DMS53 (cell line): ENCODE measurements at regions not wholly inside any gene's neighbourhood (a gene's known extent, or its start where the extent isn't known, plus 50 kb on each side); places are given as distances from the start of the nearest gene placed in this dataset.
"Not testable (repeated sequence)": the region's sequence is repeated elsewhere in the genome, so short reads cannot be mapped to it uniquely, and the experiment has no call there.

Experiments used
- DNase-seq: peaks from one replicate; lab custom pipeline; 2025; lab: John Stamatoyannopoulos, UW

GRCh38 chrX:113512700-113513395 is 672.2 kb upstream of the AMOT start:
- DNase-seq: no peak

GRCh38 chrX:113510586-113510985 is 670.0 kb upstream of the AMOT start:
- no peak for DNase-seq

- no peak for DNase-seq
These were observed 652.3 kb upstream of the AMOT start for GRCh38 chrX:113492895-113493294.

GRCh38 chrX:113473418-113473817 is 632.8 kb upstream of the AMOT start:
- DNase-seq: no peak

GRCh38 chrX:113473015-113473414 is 632.4 kb upstream of the AMOT start:
- not testable (repeated sequence) for DNase-seq

GRCh38 chrX:113470166-113470565 is 629.5 kb upstream of the AMOT start:
- no peak for DNase-seq

- DNase-seq: no peak
These were observed 617.1 kb upstream of the AMOT start for GRCh38 chrX:113457719-113458118.

- DNase-seq: no peak
These were observed 615.0 kb upstream of the AMOT start for GRCh38 chrX:113455582-113455981.

GRCh38 chrX:113429011-113429410 is 588.4 kb upstream of the AMOT start:
- DNase-seq: no peak

- DNase-seq: no peak
These were observed 581.7 kb upstream of the AMOT start for GRCh38 chrX:113422323-113422722.

- no peak for DNase-seq
These were observed 580.8 kb upstream of the AMOT start for GRCh38 chrX:113421432-113421831.

GRCh38 chrX:113412106-113412505 is 571.5 kb upstream of the AMOT start:
- DNase-seq: no peak

- no peak for DNase-seq
These were observed 568.2 kb upstream of the AMOT start for GRCh38 chrX:113408843-113409242.

- DNase-seq: peak; percentile 65
These were observed 559.6 kb upstream of the AMOT start for GRCh38 chrX:113400193-113400704.

GRCh38 chrX:113399506-113400192 is 559.0 kb upstream of the AMOT start:
- peak; percentile 16 for DNase-seq

- no peak for DNase-seq
These were observed 551.7 kb upstream of the AMOT start for GRCh38 chrX:113392355-113392754.

- DNase-seq: no peak
These were observed 551.2 kb upstream of the AMOT start for GRCh38 chrX:113391875-113392274.

- DNase-seq: no peak
These were observed 549.9 kb upstream of the AMOT start for GRCh38 chrX:113390531-113390930.

GRCh38 chrX:113389846-113390245 is 549.2 kb upstream of the AMOT start:
- no peak for DNase-seq

GRCh38 chrX:113384628-113385027 is 544.0 kb upstream of the AMOT start:
- DNase-seq: no peak

- not testable (repeated sequence) for DNase-seq
These were observed 532.8 kb upstream of the AMOT start for GRCh38 chrX:113373421-113373820.

GRCh38 chrX:113370006-113370405 is 529.4 kb upstream of the AMOT start:
- DNase-seq: no peak

GRCh38 chrX:113369056-113369455 is 528.4 kb upstream of the AMOT start:
- DNase-seq: no peak

GRCh38 chrX:113353134-113353533 is 512.5 kb upstream of the AMOT start:
- DNase-seq: no peak
